GM19023 (cell line): ENCODE measurements at regions not wholly inside any gene's neighbourhood (a gene's known extent, or its start where the extent isn't known, plus 50 kb on each side); places are given as distances from the start of the nearest gene placed in this dataset.

Experiments
- ATAC-seq: cut with Tn5 transposase; IDR thresholded peaks from one replicate; pipeline ENCODE4 v1.9.1; 2021; ENCODE audit warnings: mild to moderate bottlenecking, moderate library complexity; ENCODE audit not compliant: unreplicated experiment

DNA sequence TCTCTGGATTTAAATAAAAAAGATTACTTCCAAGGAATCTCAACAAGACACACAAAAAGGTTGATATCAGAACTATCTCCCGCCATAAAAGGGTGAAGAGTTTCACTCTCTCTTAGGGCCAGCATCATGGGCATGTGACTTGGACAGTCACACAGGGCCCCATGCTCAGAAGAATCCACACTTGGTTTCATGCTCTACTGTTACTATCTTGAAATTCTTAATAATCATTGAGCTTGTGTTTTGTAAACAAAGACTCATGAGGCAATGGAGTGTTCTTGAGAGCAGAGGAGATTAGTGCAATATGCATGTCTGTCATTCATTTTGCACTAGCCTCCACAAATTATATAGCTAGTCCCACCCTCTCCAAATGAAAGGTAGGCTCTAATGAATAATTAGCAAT lies 58.4 kb downstream of the HMHB1 start:
- no peak for ATAC-seq

DNA sequence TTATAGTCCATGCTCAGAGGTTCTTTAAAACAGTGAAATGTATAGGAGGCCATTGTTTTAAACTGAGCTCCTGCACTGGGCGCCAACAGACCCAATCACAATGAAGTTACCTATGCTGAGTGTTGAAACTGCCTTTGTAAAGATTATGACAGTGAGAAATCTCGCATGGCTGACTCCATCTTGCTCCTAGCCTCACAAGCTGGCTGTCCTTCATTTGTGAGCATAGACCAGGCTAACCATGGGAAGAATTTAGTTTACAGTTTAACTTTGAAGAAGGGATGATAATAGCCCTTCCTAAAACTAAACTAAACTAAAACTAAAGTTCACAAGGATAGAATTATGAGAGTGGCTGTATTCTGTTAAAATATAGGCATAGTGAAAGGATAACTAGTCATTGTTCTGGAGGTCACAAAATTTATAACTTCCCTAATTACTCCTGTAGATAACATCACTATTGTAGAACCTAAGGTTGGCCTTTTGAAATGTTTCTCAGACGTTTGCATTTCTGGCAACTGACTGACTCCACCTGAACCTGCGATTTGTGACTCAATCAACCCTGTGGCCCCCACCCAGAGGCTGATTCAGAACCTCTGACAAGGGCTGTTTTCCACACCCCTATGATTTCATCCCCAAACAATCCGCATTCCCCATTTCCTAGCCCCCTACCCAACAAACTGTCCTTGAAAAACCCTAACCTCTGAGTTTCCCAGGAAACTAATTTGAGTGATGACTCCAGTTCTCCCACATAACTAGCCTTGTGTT lies 59.1 kb downstream of the HMHB1 start:
- no peak for ATAC-seq

DNA sequence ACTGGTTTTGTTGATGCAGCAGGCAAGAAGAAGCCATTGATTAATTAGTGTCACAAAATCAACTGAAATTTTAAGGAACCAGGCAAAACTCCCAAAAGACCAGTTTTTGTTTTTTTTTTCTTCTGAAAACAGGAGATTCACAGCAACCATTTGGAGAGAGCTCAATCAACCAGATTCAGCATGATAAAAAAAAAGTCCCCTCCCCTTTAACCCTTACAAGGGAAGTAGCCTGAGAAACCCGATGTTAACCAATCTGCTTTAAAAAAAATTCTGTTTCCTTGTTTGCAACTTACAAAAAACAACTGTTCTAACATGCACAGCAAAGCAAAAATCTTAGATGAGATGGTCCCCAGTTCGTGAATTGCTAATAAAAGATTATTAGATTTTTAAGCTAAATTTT lies 59.7 kb downstream of the HMHB1 start:
- ATAC-seq: no peak

DNA sequence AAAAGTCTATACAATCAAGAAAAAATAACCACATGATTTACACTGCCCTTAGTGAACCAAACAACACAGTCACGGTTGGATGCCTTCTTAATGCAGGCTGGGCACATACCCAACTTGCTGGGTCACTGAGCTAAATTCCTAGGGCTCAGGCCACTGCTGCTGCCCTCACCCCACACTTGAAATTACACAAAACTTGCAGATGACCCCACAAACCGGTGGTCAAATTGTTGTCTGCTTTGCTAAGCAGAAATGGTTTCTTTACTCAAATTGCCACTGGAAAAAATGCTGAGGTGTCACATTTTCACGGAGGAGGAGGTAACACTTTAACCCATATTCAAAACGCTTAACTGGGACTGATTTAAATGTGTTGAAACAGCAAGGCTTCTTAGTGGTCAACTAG lies 62.4 kb downstream of the HMHB1 start:
- ATAC-seq: no peak

DNA sequence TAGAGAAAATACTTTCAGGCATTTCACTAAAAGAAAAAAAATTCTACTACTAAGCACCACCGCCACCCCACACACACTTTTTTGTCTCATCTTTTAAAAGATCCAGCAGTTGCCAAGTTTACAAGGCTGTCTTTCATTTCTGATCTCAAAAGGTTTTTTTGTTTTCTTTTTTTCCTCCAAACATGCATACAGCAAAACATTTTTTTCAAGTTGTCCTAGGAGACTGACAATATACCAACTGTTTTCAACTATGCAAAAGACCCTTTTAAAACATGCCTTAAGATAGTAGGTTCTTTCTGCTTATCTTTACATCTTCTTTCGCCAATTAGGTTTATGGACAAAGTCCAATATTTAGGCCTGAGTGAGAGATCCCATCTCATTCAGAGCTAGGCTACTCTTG lies 65.2 kb downstream of the HMHB1 start:
- no peak for ATAC-seq

DNA sequence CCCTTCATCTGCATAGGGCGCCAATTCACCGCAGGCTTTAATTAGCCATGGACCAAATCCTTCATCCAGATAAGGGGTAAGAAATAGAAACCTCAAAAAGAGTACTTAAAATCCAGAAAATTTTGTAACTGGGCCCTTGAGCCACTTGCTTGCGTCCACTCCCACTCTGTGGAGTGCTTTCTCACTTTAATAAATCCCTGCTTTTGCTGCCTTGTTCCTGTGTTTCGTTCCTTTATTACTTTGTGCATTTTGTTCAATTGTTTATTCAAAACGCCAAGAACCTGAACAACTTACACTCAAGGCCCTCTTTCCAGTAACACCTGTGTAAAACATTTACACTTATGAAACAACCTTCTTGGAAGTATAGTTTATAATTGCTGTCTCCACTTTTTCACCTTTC lies 66.5 kb downstream of the HMHB1 start:
- ATAC-seq: no peak

DNA sequence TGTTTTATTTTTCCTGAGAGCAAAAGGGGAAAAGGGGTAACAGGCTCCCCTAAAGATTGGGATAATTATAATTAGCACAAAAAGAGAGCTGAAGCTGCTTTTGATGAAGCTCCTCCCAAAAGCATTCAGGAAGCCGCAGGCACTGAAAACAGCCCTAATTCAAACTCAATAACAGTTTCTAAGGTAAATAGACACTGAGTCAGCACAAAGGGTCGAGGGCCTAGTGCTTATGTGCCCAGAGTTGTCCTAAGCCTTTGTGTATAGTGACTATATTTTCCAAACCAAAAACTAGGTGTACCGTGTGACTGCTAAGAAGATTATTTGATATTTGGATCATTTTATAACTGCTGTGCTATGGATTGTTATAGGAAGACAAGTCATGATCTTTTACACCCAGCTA lies 67.7 kb downstream of the HMHB1 start:
- ATAC-seq: no peak

DNA sequence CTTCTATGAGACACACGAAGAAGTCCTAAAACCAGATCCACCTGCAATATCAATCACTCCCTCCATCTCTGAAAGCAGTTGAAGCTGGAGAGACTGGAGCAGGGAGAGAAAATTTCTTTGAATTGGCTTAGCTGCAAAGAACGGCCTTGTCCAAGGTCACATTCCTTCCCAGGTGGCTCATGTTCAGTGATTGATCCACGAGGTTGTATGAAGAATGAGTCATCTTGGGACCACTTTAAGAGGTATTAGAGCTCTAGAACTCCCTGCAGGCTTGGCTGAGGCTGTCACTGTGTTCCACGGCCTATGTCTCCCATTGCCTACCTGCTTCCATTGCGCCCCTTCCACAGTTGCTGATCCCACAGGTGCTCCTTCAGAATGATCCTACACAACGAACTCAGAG lies 68.2 kb downstream of the HMHB1 start:
- ATAC-seq: no peak

DNA sequence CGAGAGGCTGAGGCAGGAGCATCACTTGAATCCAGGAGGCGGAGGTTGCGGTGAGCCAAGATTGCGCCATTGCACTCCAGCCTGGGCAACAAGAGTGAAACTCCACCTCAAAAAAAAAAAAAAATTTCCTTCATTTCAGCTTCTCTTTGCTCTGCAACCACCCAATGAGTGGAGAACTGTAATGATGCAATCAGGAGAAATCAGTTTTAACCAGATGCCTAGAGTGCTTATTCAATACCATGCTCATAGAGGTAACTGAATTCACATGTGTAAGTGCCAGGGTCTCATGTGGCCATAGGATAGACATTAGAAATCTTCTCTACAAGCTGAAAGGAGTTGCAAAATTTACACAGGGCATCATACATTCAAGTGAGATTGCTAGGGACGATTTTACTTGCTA lies 70.6 kb downstream of the HMHB1 start:
- ATAC-seq: no peak

DNA sequence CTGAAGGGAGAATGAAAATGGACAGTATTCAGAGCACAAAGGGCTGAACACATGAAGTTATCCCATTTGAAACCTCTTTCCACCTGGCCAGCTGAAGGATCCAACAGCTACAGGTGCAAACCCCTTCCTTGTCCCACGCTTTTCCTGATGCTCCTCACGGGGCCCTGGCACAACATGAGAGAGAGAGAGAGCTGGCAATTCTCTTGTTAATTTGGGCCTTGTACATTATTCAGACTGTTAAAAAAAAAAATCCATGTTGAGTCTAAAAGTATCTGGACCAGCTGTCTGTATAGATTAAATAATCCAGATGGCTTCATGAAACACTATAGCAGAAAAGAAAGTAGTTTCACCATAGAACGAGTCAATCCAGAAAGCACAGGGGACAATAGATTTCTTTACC lies 74.1 kb downstream of the HMHB1 start:
- ATAC-seq: no peak

DNA sequence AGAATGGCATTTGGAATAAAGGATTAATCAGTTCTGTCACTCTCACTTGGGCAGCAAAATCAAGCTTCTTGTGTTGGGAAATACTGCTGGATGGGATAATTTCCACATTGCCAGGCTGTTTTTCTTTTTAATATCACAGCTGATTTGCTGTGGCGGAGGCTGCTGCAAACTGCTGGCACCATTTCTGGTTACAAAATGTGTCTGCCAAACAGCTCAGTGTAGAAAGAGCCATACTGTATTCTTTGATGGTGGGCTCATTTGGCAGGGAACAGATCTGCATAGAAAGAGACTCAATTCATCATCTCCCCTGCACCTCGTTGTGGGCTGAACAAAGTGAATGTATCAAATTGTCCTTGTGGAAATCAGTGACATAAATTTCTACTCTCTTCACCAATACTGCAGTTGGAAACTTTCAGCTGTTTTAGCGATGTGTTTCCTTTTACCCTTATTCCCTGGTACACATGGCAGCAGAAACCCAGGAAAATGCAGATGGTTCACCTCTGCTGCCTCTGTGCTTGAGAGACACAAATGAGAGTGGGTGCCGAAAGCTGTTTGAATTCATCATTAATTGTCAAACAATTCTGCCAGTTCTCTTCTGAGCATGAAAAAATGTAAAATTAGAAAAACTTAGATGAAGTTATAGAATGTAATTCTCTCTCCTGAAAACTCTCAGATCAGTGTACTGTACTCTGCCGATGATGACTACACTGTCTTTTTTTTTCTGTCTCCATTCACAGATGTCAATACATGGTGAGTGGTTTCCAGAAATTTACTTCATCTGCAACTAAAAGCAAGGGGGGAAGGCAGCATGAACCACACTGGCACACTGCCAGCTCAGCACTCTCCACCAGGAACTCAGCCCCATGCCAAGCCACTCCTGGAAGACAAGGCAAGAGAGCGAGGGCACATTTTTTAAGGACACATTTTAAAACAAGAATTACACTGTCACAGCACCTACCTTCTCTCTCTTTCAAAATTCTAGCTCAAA lies 75.0 kb downstream of the HMHB1 start:
- no peak for ATAC-seq

DNA sequence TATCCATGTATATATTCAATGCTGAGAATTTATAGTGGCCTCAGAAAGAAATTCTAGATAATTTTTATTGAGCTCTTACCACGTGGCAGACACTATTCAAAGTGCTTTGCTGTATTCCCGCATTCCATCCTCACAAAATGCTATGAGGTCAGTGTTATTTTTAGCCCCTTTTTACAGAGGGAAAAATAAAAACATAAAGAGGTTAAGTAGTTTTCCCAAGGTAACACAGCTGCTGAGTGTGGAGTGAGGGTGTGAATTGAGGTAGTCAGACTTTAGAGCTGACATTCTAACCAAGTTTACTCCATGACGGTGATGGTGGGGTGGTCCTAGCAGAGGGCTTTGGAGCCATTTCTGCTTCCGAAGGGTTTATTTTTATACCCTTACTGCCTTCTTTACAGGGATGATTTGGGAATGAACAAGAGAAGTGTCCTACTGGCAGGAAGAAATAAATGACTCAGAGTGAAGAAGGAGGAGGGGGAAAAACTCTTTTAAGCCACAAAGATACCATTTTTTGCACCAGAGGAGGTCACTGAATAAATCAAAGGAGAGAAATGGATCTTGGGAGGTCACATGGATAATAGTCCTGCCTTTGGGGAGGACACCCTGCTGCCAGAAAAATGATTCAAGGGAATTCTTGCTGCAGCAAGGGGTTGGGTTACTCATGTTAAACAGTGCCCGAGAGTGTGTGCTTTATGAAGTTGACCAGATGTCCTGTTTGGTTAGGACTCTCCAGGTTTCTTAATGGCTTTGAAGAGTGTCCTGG lies 76.1 kb downstream of the HMHB1 start:
- ATAC-seq: no peak

DNA sequence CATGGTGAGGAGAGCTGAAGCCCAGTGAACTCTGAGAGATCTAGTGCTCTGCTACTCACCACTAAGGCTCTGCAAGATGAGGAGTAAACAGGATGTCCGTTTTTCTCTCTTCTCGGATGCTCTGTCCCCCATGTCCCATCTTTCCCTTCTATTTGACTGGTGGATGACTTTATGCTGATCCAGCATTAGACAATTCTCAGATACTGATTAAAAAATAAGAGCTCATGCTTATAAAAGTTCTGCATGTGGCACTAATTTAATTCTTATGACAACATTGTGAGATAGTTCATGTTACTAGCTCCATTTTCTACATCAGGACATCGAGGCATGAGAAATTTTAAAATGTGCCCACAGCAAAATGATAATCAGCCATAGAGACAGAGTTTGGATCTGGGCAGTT lies 77.0 kb downstream of the HMHB1 start:
- ATAC-seq: no peak

DNA sequence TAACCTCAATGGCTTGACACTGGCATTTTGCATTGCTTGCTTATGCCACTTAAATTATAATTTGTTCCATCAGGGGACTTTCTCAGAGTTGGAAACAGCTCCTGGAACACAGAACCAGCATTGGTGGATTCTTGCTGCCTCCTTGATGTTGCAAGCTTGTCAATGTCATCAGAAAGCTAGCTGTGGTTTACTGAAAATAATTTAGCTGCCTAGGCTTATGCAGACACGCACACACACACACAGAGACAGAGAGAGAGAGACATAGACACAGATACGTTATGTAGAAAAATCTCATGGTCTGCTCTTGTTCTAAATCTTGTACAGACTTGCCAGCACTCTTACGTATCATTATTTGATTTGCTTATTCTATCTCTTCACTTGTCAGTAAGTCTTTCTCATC lies 78.0 kb downstream of the HMHB1 start:
- ATAC-seq: no peak

DNA sequence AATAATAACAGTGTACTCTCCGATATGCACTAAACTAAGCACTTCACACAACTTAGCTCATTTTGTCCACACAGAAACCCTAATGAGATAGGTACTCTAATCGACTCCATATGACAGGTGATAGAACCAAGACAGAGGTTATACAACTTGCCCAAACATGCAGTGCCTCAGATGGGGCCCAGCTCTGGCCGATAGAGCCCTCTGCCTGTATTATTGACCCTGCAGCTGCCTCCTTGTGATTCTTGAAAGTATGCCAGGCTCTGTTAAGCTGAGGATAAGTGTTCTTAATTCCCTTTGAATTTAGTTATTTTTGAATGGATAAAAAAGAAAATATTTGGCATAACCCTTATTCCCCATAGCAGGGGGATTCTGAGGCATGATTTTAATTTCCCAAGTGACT lies 78.5 kb downstream of the HMHB1 start:
- no peak for ATAC-seq

DNA sequence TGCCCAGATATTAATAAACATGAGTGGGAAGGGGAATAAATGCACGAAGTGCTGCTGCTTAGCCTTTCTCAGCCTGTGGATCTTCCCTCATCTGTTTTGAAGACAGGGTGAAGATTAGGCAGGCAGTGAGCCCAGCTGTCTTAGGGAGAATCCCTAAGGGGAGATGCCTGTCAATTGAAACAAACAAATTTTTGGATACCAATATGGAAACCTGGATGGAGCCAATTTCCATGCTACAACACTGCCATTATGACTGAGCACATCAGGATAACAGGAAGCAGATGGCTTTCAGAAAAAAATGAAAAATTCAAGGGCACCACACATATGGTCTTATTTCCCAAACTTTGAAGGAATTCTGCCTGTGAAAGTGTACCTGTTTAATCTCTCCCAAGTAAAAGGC lies 80.3 kb downstream of the HMHB1 start:
- no peak for ATAC-seq

DNA sequence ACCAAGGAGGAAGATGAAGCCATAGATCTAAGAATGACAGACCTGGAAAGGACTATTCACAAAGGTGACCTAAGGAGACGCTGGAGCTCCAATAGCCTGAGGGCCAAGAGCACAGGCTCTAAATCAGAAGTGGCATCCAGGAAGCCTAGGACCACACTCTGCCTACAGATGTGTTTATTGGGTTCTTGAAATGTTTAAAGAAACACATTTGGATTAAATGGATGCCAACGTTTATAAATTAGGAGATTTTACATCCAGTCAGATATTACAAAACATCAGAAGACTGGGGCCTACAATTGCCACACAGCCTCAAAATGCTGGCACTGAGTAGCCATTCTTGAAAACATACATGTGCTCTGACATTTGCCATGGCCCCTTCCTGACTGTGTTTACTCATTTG lies 80.9 kb downstream of the HMHB1 start:
- ATAC-seq: no peak

DNA sequence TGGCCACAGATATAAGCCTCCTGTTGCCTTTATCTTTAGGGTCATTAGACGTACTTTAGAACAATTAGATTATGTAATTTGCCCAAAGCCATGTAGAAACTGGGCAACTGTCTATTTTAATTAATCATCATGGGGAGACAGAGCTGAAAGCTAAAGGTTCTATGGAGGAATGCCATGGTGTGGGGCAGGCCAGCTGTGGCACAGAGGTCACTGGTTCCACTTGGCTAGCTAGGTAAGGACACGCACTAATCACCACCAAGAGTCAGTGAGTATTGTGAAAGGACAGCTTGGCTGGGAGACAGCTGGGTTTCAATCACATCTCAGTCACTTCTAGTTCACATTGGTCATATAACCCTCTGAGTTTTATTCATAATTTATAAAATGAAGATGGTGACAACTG lies 81.7 kb downstream of the HMHB1 start:
- no peak for ATAC-seq

DNA sequence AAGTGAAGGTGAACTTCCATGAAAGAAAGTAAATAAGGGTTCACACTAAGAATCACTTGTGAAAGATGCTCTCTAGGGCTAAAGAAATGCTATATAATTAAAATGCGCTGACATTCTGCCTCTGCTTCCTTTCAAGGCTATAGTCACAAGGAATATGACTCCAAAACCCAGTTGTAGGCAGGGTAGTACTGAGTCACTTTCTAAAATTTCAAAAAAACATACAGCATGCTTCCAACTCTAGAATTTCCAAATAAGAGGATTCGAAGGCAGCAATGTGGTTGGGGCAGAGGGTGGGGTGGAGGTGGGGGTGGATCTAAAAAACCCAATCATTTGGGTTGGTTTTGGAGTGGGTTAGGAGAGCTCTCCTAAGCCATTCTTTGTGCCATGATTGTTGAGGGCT lies 84.6 kb downstream of the HMHB1 start:
- ATAC-seq: no peak

DNA sequence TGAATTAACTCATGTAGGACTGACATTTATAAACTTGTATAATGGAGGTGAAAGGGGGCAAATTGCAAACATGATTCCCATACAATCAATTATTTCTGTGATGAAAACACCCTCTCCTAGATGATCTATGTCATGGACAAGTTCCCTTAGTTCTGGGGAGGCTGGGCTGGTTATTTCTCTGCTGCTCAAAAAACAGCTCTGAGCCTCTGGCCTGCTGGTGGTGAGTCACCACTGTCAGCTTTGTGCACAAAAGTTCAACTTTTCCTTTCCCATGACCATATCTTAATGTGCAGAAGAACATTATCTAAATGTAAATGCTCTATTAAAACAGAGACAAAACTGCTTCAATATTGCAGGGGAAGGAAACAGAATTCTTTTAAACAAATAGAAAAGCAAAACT lies 85.0 kb downstream of the HMHB1 start:
- no peak for ATAC-seq

DNA sequence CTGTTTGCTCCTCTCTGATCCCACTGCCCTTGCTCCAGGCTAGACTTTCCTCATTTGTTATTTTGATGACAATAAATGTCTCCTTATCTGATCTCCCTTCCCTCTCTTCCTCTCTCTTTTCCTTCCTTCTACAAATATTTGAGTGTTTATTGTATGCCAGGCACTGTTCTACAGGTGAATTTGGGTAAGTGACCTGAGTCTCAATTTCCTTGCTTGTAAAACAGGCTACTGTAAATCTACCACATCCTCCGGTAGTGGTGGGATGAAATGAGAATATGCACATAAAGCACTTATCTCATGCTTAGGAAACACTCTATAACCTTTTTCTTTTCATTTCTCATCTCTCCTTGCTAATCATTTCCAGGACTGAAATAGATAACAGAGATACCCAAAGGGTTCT lies 86.4 kb downstream of the HMHB1 start:
- no peak for ATAC-seq
